Epidermal melanocyte (primary cell): ENCODE measurements at regions not wholly inside any gene's neighbourhood (a gene's known extent, or its start where the extent isn't known, plus 50 kb on each side); places are given as distances from the start of the nearest gene placed in this dataset.

Source experiments
- DNase-seq: peaks from one replicate; pipeline ENCODE4 v3.0.0; 2011; ENCODE audit warnings: low spot score; ENCODE audit not compliant: insufficient read length

DNA sequence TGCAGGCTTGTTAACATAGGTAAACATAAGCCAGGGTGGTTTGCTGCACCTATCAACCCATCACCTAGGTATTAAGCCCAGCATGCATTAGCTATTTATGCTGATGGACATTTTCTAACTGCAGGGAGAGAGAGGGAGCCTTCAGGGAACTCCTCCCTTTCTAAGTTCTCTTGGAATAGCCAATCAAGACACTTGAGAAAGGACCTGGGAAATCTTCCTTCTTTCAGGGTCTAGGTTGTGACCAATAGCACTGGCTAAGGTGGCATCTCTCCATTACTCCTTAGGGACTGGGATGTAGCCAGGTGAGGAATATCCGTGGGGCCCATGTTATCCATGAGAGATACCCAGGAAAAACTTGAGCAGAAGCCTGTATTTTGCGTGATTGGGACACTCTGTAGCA, 849.6 kb upstream of the MAP3K7 start:
- DNase-seq, result no peak

GRCh38 chr6:91435630-91436029, 848.8 kb upstream of the MAP3K7 start:
- no peak for DNase-seq

GRCh38 chr6:91434576-91434975, 847.7 kb upstream of the MAP3K7 start:
- no peak for DNase-seq

DNA sequence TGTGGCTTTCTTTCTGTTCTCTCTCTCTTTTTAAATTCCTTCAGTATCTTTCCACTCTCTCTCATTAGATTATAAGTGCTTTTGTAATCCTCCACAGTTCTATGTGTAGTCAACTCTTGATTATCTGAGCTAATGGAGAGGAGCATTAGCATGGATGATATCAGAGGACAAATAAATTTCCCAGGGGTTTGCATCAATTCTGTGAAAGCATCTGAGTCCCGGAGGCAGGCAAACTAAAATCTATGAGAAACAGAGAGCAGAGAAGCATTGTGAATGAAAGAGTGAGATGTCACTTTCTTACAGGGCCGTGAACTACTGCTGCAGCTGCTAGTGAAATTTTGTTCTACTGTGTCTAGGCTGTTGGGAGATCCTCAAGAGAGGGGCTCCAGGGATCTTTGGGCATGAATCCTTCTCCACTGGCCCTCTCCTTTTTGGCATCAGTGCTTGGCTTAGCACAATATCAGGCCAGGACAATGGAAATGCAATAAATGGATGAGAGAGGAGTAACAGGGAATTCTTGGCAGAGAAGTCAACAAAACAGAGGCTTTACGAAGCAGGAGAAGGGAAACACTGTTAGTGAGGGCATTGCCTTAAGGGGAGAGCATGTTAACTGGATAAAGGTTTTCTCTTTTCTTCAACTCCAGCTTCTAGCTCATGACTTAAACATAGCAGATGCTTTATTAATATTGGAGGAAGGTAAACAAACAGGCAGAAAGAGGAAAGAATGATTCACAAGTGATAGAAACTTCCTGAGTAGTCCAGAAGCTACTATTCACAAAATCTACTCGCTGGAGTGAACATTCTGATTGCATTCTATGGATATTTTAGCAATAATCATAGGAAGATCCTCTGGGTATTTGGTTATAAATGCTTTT, 847.0 kb upstream of the MAP3K7 start:
- no peak for DNase-seq

GRCh38 chr6:91428953-91429560, 842.2 kb upstream of the MAP3K7 start:
- DNase-seq, result no peak

- no peak for DNase-seq
Observed at GRCh38 chr6:91428296-91428695, 841.4 kb upstream of the MAP3K7 start.

DNA sequence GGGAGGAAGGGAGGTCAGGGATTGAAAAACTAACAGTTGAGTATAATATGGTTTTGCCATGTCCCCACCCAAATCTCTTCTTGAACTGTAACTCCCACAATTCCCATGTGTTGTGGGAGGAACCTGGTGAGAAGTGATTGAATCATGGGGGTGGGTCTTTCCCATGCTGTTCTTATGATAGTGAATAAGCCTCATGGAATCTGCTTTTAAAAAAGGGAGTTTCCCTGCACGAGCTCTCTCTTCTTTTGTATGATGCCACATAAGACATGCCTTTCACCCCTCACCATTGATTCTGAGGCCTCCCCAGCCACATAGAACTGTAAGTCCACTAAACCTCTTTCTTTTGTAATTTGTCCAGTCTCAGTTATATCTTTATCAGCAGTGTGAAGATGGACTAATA, 833.4 kb upstream of the MAP3K7 start:
- no peak for DNase-seq

DNA sequence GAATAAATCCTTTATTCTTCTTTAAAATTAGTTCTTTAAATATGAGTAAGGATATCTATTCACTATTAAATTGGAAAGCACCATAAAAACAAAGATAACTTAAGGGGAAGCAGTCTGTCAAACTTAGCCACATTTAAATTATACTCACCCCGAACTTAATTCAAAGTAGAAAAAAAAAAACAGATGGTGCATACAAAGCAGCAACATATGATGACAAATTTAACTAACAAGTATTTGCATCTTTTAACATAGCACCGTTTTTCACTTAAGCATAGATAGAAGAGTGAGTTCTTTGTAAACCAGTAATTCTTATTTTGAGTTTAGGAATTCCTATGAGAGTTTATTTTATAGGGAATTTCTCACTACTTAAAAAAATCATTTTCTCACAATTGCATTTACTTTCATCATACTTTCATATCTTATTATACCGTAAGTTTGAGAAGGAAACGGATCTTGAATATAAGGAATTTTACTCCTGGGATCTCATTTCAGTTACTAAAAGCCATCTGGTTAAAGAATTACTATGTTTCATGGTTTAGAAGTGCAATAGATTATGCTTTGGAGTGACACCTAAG, 828.2 kb upstream of the MAP3K7 start:
- no peak for DNase-seq

- DNase-seq, result no peak
Observed at GRCh38 chr6:91412532-91412931, 825.7 kb upstream of the MAP3K7 start.

DNA sequence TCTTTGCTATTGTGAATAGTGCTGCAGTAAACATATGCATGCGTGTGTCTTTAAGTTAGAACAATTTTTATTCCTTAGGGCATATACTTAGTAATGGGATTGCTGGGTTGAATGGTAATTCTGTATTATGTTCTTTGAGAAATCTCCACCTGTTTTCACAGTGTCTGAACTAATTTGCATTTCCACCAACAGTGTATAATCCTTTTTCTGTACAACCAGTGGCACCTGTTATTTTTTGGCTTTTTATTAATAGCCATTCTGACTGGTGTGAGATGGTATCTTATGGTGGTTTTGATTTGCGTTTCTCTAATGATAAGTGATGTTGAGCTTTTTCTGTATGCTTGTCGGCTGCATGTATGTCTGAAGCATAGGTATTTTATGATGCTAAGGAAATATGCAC, 820.8 kb upstream of the MAP3K7 start:
- DNase-seq, result no peak

GRCh38 chr6:91392951-91393350, 806.1 kb upstream of the MAP3K7 start:
- no peak for DNase-seq

- DNase-seq, result no peak
Observed at GRCh38 chr6:91387290-91388059, 800.6 kb upstream of the MAP3K7 start.

- no peak for DNase-seq
Observed at GRCh38 chr6:91386204-91386603, 799.3 kb upstream of the MAP3K7 start.

DNA sequence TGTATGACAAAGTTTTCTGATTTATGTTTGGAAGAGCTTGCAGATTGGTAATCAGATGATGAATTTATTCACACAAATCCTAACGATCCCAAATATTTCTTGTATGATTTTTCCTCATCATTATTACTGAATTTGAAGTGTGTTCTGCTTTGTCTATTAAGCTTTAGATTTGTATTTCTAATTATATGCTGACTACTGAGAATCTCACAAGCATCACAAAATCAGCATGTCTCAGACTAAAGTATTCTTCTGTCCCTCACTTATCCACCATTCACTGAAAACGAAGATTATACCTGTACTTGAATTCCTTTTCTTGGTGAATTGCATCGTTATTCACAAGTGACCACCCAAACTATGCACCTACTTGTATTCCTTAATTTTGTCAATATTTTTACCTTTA, 796.3 kb upstream of the MAP3K7 start:
- no peak for DNase-seq

GRCh38 chr6:91376686-91377085, 789.8 kb upstream of the MAP3K7 start:
- DNase-seq, result no peak

DNA sequence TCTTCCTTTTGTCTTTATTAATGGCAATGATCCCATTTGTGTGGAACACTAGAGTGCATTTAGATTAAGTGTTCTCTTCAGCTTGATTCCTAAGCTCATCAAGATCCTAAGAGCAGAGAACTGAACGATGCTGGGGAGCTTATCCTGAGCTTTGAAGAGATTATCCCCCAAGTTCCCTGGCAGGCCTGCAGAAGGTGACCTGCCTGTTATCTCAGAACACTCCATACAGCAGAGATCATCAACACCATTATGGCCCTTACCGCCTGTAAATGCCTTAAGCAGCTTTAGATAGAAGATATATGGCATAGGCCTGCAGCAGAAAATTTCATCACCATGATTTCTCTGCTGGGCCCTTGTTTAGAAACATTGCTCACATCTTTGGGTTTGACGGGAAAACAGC, 779.9 kb upstream of the MAP3K7 start:
- no peak for DNase-seq

GRCh38 chr6:91358986-91359385, 772.1 kb upstream of the MAP3K7 start:
- no peak for DNase-seq

GRCh38 chr6:91352878-91353277, 766.0 kb upstream of the MAP3K7 start:
- DNase-seq, result no peak

DNA sequence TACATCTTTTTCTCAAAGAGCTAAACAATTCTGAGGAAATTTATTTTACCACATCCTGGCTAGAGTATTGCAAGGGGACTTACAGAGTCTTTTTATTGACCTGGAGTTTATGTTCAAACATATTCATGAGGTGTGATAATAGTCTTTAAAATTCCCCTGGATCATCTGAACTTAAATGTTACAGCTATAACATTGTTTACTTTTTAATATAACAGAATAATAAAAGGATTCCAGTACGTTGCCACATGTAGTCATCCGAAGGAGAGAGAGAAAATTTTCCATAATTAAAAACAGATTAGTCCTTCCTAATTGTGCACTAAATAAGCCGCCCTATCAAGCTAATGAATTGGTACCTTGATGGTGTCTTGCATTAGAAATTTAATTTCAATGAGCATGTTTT, 765.4 kb upstream of the MAP3K7 start:
- DNase-seq, result no peak

DNA sequence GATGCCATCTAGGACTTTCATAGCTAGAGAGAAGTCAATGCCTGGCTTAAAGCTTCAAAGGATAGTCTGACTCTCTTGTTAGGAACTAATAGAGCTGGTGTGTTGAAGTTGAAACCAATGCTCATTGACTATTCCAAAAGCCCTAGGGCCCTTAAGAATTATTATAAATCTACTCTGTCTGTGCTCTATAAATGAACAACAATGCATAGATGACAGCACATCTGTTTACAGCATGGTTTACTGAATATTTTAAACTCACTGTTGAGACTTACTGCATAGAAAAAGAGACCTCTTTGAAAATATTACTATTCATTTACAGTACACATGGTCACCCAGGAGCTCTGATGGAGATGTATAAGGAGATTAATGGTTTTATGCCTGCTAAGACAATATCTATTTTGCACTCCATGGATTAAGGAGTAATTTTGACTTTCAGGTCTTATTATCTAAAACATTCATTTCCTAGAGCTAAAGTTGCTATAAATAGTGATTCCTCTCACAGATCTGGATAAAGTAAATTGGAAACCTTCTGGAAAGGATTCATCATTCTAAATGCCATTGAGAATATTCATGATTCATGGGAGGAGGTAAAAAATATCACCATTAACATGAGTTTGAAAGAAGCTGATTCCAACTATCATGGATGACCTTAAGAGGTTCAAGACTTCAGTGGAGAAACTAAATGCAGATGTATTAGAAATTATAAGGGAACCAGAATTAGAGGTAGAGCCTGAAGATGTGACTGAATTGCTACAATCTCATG, 763.5 kb upstream of the MAP3K7 start:
- DNase-seq, result no peak

DNA sequence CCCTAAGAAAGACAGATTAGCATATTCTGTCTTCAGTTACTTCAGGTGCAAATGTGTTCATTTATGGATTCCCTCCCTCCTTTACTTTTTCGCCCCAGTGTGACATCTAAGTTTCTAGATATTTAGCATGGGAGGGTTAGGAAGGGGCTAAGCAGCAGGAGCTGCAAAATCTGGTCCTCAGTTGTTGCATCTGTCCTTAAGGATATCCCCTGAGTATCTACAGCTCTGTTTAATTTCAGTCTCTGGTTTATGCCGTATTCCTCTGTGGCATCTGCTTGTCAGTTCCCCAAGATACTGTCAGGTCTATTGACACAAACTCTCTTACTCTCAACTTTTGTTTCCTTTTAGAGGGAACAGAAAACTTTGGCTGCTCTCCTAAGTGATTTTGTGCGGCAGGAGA, 754.6 kb upstream of the MAP3K7 start:
- no peak for DNase-seq
